GM18502 (cell line): ENCODE measurements at regions not wholly inside any gene's neighbourhood (a gene's known extent, or its start where the extent isn't known, plus 50 kb on each side); places are given as distances from the start of the nearest gene placed in this dataset.
A peak's percentile ranks its signal among the peaks of the same experiment; 100 is the strongest.

ENCODE experiments used
- ATAC-seq: cut with Tn5 transposase; IDR thresholded peaks from one replicate; pipeline ENCODE4 v1.9.1; 2021; ENCODE audit warnings: mild to moderate bottlenecking; ENCODE audit not compliant: unreplicated experiment, poor library complexity

- no peak for ATAC-seq
These were observed 82.8 kb upstream of the DTNA start for GRCh38 chr18:34627137-34627920.

GRCh38 chr18:34631093-34631966 lies 78.8 kb upstream of the DTNA start:
- ATAC-seq: no peak

DNA sequence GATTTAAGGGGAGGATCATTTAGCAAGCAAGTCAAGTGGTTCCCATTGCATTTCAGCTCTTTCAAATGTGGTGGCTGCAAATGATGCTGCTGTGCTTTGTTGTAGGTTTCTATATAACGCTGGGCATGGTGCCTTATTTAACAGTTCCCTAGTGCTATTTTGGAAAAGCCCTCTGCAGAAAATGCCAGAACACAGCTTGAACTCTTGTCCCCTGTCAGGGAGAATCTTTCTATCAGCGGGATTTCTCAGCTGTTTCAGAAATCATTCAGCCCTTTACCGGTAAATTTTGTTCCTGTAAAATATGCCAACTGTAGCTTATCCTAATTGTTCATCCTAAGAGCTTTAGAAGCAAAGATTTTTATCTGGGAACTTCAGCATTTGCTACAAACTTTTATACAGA lies 77.8 kb upstream of the DTNA start:
- no peak for ATAC-seq

- no peak for ATAC-seq
These were observed 76.7 kb upstream of the DTNA start for GRCh38 chr18:34633368-34633767.

DNA sequence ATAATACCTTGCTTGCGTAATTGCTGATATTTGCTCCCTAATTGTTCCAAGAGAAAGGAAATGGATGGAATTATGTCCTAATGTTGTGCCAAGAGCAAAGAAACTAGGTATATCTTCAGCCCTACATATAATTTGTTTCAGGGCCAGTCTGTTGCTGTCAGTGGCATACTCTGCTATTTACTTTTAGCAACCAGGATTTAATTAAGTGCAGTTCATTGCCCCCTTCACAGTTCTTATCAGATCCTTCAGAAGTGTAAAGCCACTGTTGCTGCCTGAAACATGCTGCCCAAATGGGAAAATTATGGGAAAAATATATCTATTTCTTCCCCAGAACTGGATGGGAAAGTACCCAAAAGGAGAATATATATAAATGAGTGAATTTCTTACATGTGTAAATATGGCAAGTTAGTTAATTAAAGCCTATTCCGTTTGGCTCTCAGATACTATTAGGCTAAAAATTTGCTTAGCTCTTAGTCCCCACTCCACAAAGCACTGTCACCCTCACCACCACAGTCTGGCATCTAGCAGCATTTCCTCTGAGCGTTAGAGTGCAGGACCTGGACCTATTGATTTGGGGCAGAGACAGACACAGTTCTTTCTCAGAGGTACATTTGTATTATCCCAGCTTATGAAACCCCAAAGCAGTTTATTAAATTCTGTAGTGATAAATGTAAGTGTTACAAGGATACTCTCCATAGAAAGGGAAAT lies 72.8 kb upstream of the DTNA start:
- no peak for ATAC-seq

GRCh38 chr18:34639687-34640086 lies 70.4 kb upstream of the DTNA start:
- ATAC-seq: no peak

DNA sequence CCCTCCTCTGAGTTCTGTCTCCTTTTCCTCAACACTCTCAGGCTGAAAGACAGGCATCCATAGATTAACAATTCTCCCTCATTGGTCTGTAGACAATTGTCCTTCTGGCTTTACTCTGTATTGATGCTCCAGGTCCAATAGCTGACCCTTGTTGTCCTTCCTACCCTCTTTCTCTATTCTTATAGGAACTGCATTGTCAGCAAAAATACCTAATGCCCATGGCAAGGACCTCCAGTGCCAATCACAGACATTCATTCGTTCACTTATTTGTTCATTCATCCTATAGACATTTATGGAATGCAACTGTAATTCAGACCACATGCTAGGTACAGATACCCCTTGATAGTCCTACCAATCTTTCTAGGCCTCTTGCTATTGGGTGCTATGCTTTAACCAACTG lies 69.8 kb upstream of the DTNA start:
- ATAC-seq: no peak

- ATAC-seq: no peak
These were observed 66.1 kb upstream of the DTNA start for GRCh38 chr18:34643989-34644388.

DNA sequence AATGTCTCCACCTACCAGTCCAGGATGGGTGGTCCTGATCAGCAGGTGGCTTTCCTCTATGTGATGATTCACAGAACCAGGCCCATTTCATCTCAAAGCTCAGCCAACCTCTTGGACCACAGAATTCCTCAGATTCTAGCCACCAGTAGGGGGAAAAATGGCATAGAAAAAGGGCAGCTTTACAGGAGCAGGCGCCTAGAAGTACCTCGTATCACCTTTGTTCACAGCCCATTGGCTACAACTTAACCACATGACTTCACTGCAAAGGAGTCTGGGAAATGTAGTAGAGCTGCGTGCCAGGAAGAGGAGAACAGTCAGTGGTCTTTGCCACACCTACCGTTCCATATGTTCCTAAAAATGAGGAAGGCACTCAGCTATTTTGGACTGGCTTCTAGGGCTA lies 62.8 kb upstream of the DTNA start:
- peak; percentile 92 for ATAC-seq

GRCh38 chr18:34648269-34648985 lies 61.7 kb upstream of the DTNA start:
- ATAC-seq: no peak

DNA sequence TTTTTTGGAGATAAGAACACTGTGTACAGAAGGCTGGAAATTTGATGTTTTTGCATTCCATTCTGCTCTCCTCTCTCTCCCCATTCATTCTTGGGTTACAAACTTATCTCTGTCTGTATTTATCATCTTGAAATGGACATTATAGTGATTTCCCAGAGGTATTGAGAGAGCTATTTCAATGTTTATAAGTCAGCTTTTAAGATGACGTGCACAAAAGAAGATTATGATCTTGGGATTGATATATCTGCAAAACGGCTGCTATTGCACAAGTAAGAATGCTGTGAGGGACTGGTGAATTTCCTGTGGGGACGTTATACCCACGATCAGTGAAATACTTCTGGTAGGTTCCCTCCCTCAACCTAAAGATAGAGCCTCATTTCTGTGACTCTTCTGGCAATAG lies 61.0 kb upstream of the DTNA start:
- no peak for ATAC-seq

GRCh38 chr18:34650121-34650545 lies 60.0 kb upstream of the DTNA start:
- no peak for ATAC-seq

DNA sequence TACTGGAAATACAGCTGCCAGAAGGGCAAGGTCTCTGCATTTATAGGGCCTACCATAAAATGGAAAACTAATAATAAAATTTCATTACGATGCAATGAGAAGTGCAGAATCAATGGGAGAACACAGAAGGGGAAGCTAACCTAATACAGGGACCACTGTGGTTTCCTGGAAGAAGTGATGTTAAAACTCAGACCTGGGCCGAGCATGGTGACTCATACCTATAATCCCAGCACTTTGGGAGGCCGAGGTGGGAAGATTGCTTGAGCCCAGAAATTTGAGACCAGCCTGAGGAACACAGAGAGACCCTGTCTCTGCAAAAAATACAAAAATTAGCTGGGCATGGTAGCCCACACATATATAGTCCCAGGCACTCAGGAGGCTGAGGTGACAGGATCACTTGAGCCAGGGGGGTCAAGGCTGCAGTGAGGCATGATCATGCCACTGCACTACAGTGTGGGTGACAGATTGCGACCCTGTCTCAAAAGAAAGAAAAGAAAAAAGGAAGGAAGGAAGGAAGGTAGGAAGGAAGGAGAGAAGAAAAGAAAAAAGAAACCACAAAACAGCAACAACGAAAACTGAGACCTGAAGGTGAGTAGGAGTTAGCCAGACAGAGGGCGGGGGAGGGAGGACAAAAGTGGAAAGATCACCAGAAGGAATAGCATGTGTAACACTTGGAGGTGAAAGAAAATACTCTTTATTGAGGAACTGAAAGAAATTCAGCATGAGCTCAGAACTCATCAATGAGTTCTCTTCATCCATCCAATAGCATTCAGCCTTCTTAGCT lies 58.3 kb upstream of the DTNA start:
- ATAC-seq: no peak

DNA sequence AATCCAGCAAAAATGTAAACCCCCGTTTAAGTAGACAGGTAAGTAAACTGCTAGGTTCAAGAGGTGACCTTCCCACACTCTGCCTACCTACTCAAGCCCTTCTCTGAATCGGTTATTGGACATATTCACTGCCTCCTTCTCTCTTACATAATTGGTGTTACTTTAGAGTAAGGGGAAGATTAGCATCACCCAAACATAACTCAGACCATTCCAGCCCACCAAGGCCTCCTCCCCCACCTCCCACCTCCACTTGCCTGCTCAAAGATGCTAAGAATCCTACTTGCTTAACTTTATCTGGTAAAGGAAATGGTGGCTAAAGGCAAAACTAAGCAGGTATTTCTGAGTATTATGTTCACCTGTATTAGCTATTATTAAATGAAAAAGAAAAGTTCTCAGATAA lies 55.0 kb upstream of the DTNA start:
- ATAC-seq: no peak

- no peak for ATAC-seq
These were observed 52.1 kb upstream of the DTNA start for GRCh38 chr18:34657860-34658500.

DNA sequence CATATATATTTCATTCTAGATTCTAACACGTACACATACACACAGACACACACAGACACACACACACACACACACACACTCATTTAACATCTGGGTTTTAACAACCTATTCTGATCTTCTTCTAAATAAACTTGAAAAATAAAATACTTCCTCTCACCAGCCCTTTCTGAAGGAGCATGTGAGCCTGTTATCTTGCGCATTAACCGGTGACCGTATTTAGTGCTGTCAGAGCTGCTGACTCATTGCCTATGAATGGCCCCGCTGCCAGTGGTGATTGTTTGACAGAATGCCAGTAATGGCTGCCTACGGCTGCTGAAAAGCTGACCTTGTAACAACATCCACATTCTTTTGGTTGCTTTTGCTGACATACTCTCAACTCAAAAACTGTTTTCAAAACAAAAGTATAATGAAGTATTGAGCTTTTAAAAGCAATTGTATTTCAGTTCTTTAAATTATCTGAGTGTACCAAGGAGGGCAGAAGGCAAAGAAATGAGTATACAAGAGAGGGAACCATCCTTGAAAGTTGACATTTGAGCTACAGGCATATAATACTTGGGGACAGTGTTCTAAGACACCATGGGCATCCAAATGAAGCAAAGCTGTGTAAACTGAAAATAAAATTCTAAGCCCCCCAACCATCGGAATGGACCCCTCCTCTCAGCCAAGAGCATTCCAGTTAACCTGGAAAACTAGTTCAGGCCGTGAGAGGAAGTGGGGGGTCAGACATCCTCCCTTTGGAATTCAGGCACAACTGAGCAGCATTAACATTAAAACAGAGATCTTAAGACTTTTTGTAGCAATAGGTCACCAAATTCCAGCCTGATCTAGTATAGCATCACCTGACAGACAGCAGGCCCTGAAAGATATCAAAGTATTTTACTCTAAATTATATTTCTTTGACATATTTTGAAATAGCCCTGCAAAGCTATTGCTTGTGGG lies 50.2 kb upstream of the DTNA start:
- ATAC-seq: no peak
